ENCODE measurements at regions not wholly inside any gene's neighbourhood (a gene's known extent, or its start where the extent isn't known, plus 50 kb on each side); places are given as distances from the start of the nearest gene placed in this dataset.
A peak's percentile ranks its signal among the peaks of the same experiment; 100 is the strongest.

- no peak overlapping the region for H3K4me2 ChIP-seq
- H3K27me3 ChIP-seq (ENCODE audit: insufficient read depth): no peaks in the 10 kb centered on the region
- H3K27ac ChIP-seq (ENCODE audit: low read depth in 2 of 2, low read length in 1 of 2): no peak overlapping the region
- no peaks in the 10 kb centered on the region for H3K9me3 ChIP-seq
- no peaks in the 10 kb centered on the region for H3F3A ChIP-seq (replicated peaks; ENCODE audit: insufficient read depth)
- no peaks in the 10 kb centered on the region for H3K36me3 ChIP-seq (replicated peaks in 1 of 2; ENCODE audit: control insufficient read depth in 1 of 2, insufficient read depth in 2 of 2, low read length in 1 of 2)
- ChIA-PET CTCF (interaction anchor here (0.6 kb wide), 1 partner anchor 43 kb away, joined by 3 read pairs; no protein-coding TSS in a partner anchor), POLR2A (no interaction called here)
- H3K79me2 ChIP-seq (ENCODE audit: insufficient read depth): no peaks in the 10 kb centered on the region
- H3K9me2 ChIP-seq: no peaks in the 10 kb centered on the region
- H3K4me3 ChIP-seq (ENCODE audit: low read depth in 2 of 2, low read length in 1 of 2): no peak overlapping the region
- no peak overlapping the region for H3K9ac ChIP-seq
- TF ChIP-seq GABPA (IDR thresholded peaks at IDR 0.05; ENCODE audit: low read depth): no peak
- H2AFZ ChIP-seq (ENCODE audit: low read depth): no peak overlapping the region
- WGBS (ENCODE audit: low lambda C conversion rate): 76% methylated on average over 5 of the region's 5 CpGs
- H4K20me1 ChIP-seq (ENCODE audit: insufficient read depth): no peaks in the 10 kb centered on the region
- H3K4me1 ChIP-seq (ENCODE audit: control insufficient read depth in 1 of 2, insufficient read depth in 2 of 2, low read depth in 1 of 2, low read length in 1 of 2): peaks cover 0 to 13% of the 10 kb centered on the region in 2 experiments; a peak in 1 of 4 replicates
- no peak for DNase-seq
These were observed 195.3 kb downstream of the SEMA6A start for GRCh38 chr5:116379306-116379705.

GRCh38 chr5:116378777-116379121, 195.9 kb downstream of the SEMA6A start:
- Histone ChIP-seq H3K9me2 (no peaks in the 10 kb centered on the region), H3K27ac (ENCODE audit: low read depth in 2 of 2, low read length in 1 of 2) (peak overlapping the region in 1 of 2 experiments; percentile 50; a peak in 1 of 4 replicates), H4K20me1 (ENCODE audit: insufficient read depth) (no peaks in the 10 kb centered on the region), H2AFZ (ENCODE audit: low read depth) (no peak overlapping the region), H3K4me2 (no peak overlapping the region), H3F3A (replicated peaks; ENCODE audit: insufficient read depth) (no peaks in the 10 kb centered on the region), H3K79me2 (ENCODE audit: insufficient read depth) (no peaks in the 10 kb centered on the region), H3K27me3 (ENCODE audit: insufficient read depth) (no peaks in the 10 kb centered on the region), H3K9ac (no peak overlapping the region), H3K9me3 (no peaks in the 10 kb centered on the region), H3K36me3 (replicated peaks in 1 of 2; ENCODE audit: control insufficient read depth in 1 of 2, insufficient read depth in 2 of 2, low read length in 1 of 2) (no peaks in the 10 kb centered on the region), H3K4me3 (ENCODE audit: low read depth in 2 of 2, low read length in 1 of 2) (no peak overlapping the region), H3K4me1 (ENCODE audit: control insufficient read depth in 1 of 2, insufficient read depth in 2 of 2, low read depth in 1 of 2, low read length in 1 of 2) (peaks cover 0 to 13% of the 10 kb centered on the region in 2 experiments; a peak in 1 of 4 replicates)
- ChIA-PET CTCF (no interaction called here), POLR2A (no interaction called here)
- 90% methylated on average over 5 of the region's 5 CpGs for WGBS (ENCODE audit: low lambda C conversion rate)
- DNase-seq: no peak
- TF ChIP-seq RXRA (IDR thresholded peaks at IDR 0.05; ENCODE audit: borderline replicate concordance, low read depth) (no peak), GATA2 (CRISPR knock-in tag; IDR thresholded peaks at IDR 0.05) (no peak), TCF12 (IDR thresholded peaks at IDR 0.05) (no peak), ZBTB33 (IDR thresholded peaks at IDR 0.05; ENCODE audit: borderline replicate concordance, low read depth) (no peak), FOXM1 (IDR thresholded peaks at IDR 0.05; ENCODE audit: low read depth) (no peak), FOXJ3 (CRISPR knock-in tag; IDR thresholded peaks at IDR 0.05) (no peak), FOSL2 (IDR thresholded peaks at IDR 0.05; ENCODE audit: borderline replicate concordance, low read depth) (no peak), MAX (IDR thresholded peaks at IDR 0.05; ENCODE audit: low read depth) (no peak), USF1 (IDR thresholded peaks at IDR 0.05; ENCODE audit: borderline replicate concordance, low read depth) (no peak), EP300 (IDR thresholded peaks at IDR 0.05; ENCODE audit: borderline replicate concordance in 1 of 2, low read depth in 1 of 2, low read length in 1 of 2) (no peak), MEF2A (IDR thresholded peaks at IDR 0.05; ENCODE audit: borderline replicate concordance, low read depth) (no peak)

Measured in SK-N-SH (cell line).